Activated CD4-positive, CD25-positive, alpha-beta regulatory T cell treated with anti-CD3 and anti-CD28 coated beads, Interleukin-2, amount 50 U/mL, for 24 hours (primary cell): ENCODE measurements at regions not wholly inside any gene's neighbourhood (a gene's known extent, or its start where the extent isn't known, plus 50 kb on each side); places are given as distances from the start of the nearest gene placed in this dataset.
"Not testable (repeated sequence)": the region's sequence is repeated elsewhere in the genome, so short reads cannot be mapped to it uniquely, and the experiment has no call there.

Experiments
- ATAC-seq, 2 donors: fragments of 150-1000 bp; cut with Tn5 transposase; one replicate each; pipeline ENCODE4 v1.10.0; 2021; ENCODE audit warnings: mild to moderate bottlenecking in 1 of 2, moderate library complexity in 1 of 2

- peak in 1 of 2 donors; percentile 24 for ATAC-seq
Measured at GRCh38 chr21:25234857-25235801, 372.2 kb downstream of the MRPL39 start.

DNA sequence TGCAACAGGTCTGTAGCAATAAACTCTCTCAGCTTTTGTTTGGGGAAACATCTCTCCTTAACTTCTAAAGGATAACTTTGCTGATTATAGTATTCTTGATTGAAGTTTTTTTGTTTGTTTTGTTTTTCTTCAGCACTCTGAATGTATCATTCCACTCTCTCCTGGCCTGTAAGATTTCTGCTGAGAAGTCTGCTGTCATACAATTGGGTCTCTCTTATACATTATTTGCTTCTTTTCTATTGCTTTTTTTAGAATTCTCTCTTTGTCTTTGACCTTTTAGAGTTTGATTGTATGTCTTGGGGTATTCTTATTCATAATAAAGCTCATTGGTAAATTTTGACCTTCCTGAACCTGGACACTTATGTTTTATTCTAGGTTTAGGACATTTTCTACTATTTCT is 386.3 kb downstream of the MRPL39 start:
- no peak for ATAC-seq

DNA sequence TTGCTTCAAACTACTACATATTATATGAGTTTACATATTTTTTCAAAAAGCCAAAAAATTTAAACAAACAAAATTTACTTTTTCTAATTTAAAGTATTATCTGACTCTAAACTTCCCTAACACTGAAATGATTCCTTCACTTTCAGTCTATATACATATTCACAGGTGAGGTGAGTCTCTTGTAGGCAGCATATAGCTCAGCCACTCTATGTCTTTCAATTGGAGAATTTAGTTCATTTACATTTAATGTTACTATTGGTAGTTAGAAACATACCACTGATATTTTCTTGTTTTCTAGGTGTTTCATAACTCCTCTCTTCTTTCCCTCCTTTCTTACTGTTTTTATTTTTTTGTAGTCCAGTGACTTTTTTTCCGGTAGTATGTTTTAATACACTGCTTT is 387.1 kb downstream of the MRPL39 start:
- no peak for ATAC-seq

- no peak for ATAC-seq
Measured at GRCh38 chr21:25215698-25216384, 391.4 kb downstream of the MRPL39 start.

- ATAC-seq, result no peak
Measured at GRCh38 chr21:25214676-25215075, 392.6 kb downstream of the MRPL39 start.

- no peak for ATAC-seq
Measured at GRCh38 chr21:25199944-25200343, 407.3 kb downstream of the MRPL39 start.

DNA sequence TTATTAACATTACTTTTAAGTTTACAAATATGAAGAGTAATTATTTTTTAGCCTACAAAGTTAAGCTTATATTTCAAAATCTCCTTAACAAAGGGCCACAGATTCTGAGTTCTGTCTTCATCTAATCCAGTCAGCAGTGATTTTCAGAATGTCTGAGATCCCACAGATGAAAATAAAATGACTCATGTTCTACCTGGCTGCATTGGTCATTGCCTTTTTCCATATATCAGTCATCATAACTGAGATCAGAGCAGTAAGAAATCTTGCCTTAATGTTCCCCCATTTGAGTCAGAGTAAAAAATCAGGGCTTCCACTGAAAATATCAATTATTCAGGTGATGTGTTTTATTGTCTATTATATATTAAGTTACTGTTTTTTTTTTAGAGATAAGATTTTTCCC is 416.1 kb downstream of the MRPL39 start:
- ATAC-seq, result no peak

DNA sequence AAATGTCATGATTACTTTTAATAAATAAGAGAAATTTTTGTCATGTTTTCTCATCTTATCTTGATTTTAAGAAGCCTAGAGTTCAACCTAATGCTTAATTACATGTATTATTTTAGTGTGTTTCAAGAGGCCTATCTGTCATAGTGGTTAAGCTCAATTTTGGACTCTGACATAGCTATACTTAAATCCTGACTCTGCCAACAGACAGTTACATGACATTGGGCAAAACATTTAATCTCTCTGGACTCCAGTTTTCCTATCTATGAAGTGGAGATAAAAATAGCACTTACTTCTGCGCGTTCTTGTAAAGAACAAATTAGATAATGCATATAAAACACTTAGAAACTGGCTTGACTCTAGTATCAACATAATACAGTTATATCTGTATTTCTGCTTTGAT is 417.8 kb downstream of the MRPL39 start:
- no peak for ATAC-seq

GRCh38 chr21:25188677-25189079 is 418.6 kb downstream of the MRPL39 start:
- ATAC-seq, result peak; percentile 60 to 68

DNA sequence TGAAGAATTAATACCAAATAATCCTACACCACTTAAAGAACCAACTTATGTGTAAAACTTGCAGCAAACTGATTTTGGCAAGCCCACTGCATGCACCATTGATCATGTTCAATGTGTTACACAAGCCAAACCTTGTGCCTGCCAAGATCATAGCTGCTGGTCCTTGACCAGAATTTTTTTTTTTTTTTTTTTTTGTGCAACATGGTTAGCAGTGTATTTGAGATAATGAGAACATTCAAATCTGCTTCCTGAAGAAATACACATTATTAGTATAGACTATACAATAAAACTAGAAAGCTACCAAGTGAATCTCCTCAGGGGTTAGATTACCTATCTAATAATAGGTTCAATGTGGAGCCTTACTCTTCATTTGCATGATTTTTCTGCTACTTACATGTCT is 421.0 kb downstream of the MRPL39 start:
- ATAC-seq, result no peak

GRCh38 chr21:25183577-25183976 is 423.7 kb downstream of the MRPL39 start:
- ATAC-seq, result no peak

- not testable (repeated sequence) for ATAC-seq
Measured at GRCh38 chr21:25181690-25182089, 425.6 kb downstream of the MRPL39 start.

DNA sequence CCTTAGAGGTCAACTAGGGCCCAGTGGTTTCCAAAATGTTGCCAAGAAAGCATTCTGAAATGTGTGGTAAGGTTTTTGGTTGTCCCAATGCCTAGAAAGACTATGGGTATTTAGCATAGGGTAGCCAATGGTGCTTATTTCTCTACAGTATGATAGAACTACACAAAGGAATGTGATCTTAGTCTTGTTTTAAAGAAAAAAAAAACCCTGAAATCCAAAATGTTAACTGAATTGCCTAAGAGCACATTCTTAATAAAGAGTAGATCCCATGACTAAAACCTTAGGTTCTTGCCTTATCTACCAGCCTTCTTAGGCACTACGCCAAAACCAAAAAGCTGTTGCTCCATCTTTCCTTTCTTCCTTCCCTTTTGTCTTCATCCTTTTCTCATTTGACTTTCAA is 428.2 kb downstream of the MRPL39 start:
- ATAC-seq, result no peak

- peak; percentile 38 to 59 for ATAC-seq
Measured at GRCh38 chr21:25176637-25177412, 430.5 kb downstream of the MRPL39 start.

DNA sequence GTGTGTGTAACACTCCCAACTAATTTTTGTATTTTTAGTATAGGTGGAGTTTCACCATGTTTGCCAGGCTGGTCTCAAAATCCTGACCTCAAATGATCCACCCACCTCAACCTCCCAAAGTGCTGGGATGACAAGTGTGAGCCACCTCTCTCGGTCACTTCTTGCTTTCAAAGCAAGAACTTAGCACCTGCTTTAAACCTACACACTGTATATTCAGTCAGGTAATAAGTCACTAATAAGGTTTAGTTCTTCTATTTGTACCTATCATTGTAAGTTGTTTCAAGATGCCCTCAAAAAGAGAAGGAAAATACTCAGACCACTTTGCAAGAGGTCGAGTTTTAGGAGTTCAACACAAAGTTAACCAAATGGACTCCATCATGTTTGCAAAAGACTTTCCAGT is 431.3 kb downstream of the MRPL39 start:
- no peak for ATAC-seq

- no peak for ATAC-seq
Measured at GRCh38 chr21:25171438-25171837, 435.8 kb downstream of the MRPL39 start.

- no peak for ATAC-seq
Measured at GRCh38 chr21:25170681-25171080, 436.6 kb downstream of the MRPL39 start.

DNA sequence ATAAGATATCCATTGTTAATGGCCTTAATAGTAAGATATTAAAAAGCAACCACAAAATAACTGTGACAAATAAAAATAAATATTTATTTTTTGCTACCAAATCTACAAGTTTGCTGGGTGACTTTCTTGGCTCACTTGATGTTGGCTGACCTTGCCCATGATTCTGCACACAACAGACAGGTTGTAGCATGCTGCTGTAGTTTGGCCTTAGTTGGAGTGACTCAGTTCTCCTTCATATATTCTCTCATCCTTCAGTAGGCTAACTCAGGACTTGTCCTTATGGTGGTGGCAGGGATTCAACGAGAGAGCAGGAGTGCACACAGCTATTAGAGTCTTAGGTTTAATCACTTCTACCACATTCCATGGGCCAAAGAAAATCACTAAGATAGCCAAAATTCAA is 437.9 kb downstream of the MRPL39 start:
- ATAC-seq, result no peak

DNA sequence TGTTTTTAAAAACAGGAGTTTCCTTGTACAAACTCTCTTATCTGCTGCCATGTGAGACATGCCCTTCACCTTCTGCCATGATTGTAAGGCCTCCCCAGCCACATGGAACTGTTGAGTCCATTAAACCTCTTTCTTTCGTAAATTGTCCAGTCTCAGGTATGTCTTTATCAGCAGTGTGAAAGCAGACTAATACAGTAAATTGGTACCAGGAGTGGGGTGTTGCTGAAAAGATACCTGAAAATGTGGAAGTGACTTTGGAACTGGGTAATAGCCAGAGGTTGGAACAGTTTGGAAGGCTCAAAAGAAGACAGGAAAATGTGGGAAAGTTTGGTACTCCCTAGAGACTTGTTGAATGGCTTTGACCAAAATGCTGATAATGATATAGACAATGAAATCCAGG is 440.4 kb downstream of the MRPL39 start:
- ATAC-seq, result not testable (repeated sequence)

DNA sequence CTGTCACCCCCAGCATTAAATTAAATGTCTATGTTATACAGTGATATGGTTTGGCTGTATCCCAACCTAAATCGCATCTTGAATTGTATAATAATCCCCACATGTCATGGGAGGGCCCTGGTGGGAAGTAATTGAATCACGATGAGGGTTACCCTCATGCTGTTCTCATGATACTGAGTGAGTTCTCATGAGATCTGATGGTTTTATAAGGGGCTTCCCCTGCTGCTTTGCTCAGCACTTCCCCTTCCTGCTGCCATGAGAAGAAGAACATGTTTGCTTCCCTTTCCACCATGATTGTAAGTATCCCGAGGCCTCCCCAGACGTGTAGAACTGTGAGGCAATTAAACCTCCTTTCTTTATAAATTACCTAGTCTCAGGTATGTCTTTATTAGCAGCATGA is 445.7 kb downstream of the MRPL39 start:
- ATAC-seq, result no peak

DNA sequence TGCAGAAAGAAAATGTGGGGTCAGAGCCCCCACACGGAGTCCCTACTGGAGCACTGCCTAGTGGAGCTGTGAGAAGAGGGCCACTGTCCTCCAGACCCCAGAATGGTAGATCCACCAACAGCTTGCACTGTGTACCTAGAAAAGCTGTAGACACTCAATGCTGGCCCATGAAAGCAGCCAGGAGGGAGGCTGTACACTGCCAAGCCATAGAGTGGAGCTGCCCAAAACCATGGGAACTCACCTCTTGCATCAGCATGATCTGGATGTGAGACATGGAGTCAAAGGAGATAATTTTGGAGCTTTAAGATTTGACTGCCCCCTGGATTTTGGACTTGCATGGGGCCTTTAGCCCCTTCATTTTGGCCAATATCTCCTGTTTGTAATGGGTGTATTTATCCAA is 452.3 kb downstream of the MRPL39 start:
- ATAC-seq, result not testable (repeated sequence)

DNA sequence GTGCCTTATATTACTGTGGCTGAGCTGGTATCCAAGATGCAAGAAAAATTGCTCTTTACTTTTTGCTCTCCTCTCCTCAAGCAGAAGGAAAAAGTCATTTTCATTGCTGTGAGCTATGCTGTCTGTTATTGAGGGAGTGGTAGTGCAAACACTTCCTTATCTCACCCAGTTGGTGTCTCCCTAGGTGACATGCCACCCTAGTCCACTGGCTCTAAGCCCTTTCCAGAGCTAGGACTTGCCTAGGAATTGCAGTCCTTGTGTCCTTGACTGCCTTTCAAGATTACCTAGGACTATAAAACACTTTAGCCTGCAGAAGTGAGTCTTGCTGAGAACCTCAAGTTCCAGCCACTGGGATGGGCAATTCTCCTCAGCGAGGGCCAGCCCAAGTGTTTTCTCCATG is 458.3 kb downstream of the MRPL39 start:
- ATAC-seq, result no peak

GRCh38 chr21:25139414-25139813 is 467.9 kb downstream of the MRPL39 start:
- no peak for ATAC-seq
